ENCODE measurements at regions not wholly inside any gene's neighbourhood (a gene's known extent, or its start where the extent isn't known, plus 50 kb on each side); places are given as distances from the start of the nearest gene placed in this dataset.
A peak's percentile ranks its signal among the peaks of the same experiment; 100 is the strongest.
"Not testable (repeated sequence)": the region's sequence is repeated elsewhere in the genome, so short reads cannot be mapped to it uniquely, and the experiment has no call there.

GRCh38 chr3:40649346-40649745 lies 124.6 kb downstream of the ZNF621 start:
- peak; percentile 6 for DNase-seq

- DNase-seq, result no peak
Observed at GRCh38 chr3:40652072-40652471, 127.3 kb downstream of the ZNF621 start.

- DNase-seq, result peak; percentile 21
Observed at GRCh38 chr3:40653001-40653400, 128.2 kb downstream of the ZNF621 start.

GRCh38 chr3:40653878-40654277 lies 129.1 kb downstream of the ZNF621 start:
- DNase-seq, result no peak

GRCh38 chr3:40655551-40655950 lies 130.8 kb downstream of the ZNF621 start:
- DNase-seq, result no peak

DNA sequence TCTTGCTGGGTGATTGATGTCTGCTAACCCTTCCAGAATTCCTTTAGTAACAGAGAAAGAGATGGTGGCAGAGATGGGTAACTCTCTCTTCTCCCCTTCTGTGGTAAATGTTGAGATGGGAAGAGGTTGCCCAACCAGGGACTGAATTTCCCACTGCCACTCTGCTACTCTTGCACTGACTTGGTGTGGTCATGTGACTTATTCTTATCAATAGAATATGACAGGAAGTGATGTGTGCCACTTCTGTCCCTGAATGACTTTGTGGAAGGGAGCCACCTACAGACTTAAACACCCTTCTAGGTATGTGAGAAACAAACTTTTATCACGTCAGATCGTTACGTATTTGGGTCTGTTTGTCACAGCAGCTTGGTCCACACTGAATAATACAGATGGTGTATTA lies 132.9 kb downstream of the ZNF621 start:
- peak; percentile 20 for DNase-seq

GRCh38 chr3:40658305-40658704 lies 133.5 kb downstream of the ZNF621 start:
- DNase-seq, result no peak

GRCh38 chr3:40660554-40660953 lies 135.8 kb downstream of the ZNF621 start:
- DNase-seq, result peak; percentile 29

- no peak for DNase-seq
Observed at GRCh38 chr3:40661284-40661683, 136.5 kb downstream of the ZNF621 start.

DNA sequence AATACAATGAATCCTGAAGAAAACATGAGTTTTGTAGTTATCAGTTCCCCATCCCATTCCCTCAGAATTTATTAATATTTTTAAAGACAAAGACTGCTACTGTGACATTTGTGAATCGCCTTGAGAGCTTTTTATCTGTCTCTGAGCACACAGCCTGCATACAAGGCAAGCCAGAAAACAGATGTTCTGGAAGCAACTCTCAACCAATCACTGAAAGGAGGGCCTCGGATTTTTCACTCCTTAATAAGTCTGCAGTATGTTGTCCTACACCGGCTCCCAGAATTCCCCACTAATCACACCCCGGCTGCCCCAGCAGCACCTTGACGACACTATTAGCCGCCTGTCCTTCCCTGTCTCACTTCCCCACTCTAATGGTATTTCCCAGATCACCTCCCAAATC lies 138.5 kb downstream of the ZNF621 start:
- no peak for DNase-seq

DNA sequence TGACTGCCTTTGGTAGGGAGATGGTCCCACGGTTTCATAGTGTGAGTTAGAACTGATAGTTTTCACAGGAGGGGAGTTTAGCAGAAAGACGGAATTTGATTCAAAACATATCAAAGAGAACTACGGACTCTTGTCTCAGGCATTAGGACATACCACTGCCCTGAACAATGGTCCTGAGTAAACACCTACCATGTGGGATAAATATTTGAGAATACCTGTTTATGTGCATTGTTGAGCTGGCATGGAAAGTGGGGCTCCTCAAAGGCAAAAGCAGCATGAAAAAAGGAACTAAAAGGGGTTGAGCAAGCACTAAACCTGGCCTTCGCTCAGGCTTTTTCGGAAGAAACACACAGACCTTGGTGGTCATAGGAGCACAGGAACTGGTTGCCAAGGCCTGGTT lies 144.4 kb downstream of the ZNF621 start:
- DNase-seq, result no peak

GRCh38 chr3:40672861-40673260 lies 148.1 kb downstream of the ZNF621 start:
- DNase-seq, result no peak

DNA sequence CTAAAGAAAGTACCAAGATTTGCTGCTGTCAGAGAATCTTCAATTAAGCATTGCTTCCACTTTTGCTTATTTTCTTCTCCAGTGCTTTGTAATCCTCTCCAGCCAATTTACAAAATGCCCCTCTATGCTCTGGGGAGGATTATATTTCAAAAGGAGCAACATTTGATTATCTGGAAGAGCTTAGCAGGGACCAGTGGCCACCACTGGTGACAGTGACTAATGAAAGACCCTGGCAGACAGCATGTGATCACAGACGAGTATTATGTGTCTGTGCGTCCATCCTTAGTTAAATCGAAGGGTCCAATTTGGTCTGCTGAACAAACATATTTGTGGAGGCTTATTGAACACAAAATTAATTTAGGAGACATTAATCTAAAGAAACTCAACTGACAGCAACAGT lies 152.6 kb downstream of the ZNF621 start:
- DNase-seq, result no peak

DNA sequence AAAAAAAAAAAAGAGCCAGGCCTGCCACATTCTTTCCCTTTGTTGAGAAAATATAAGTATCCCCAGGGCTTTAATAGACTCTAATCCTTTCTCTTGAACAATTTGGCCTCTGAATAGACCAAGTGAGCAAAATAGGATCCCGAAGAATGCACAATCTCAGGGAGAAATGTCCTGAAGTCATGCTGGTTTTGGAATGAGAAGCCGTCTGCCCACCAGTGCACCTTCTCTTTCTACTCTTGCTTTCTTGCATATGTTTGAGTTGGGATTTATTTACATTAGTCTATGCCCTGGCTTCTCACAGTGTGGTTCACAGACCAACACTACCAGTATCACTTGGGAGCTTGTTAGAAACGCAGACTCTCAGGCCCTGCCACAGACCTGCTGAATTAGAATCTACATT lies 153.0 kb downstream of the ZNF621 start:
- DNase-seq, result no peak

GRCh38 chr3:40679290-40679689 lies 154.5 kb downstream of the ZNF621 start:
- peak; percentile 57 for DNase-seq

DNA sequence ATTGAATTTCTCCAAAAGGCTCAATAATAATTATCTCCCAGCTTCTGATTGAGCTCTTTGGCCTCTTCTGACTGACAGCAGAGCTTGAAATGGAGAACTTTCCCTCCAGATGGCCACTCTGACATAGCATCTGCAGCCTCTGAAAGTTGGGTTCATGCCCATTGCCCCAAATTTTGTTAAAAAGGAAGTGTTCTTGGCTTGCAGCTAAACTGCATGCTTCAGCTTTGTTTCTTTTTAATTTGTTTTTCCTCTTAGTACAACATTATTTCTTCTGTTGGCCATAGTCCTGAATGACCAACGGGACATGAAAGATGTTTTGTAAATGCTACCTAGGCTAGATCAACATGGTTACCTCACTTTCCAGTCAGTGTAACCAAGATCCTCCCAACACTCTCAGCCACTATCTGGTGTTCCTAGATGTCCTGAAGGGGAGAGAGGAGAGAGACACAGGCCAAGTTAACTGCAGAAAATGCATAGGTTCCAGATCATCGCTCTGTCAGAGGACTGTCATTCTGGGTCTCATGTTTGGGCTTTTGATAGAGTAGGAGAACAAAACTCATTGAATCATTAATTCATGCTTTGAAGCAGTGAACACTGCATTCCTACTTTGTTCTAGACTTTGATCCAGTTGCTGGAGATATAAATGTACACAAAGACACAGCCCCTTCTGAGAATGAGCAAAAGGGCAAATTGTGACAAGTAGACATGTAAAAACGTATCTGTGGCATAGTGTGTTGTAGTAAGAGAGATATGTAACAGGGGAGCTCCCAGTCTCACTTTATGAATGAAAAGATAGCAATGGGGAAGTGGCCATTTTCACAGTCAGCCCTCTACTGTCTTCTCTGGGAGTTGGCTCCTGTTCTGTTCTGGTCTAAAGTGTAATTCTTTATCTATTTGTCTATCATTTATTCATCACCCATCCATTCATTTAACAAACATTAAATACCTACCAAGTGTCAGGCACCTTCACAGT lies 156.2 kb downstream of the ZNF621 start:
- DNase-seq, result peak; percentile 64

DNA sequence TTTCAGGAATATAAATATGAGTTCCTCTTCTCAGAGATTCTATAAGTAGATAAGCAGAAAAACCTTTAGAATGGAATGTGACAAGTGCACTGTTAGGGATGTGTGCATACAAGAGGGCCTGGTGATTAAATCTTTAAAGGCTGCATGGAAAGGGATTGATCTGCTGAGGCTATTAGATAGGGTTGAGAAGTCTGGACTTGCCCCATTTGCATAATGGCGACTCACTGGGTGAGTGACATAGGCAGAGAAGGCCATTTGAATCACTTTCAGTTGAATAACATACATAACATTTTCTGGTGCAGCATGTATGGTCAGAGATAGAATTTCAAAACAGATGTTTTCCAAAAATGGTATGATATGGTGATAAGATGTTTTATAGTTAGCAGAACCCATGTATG lies 156.9 kb downstream of the ZNF621 start:
- peak; percentile 64 for DNase-seq

GRCh38 chr3:40689837-40690236 lies 165.1 kb downstream of the ZNF621 start:
- DNase-seq, result no peak

- peak; percentile 2 for DNase-seq
Observed at GRCh38 chr3:40690749-40691451, 166.1 kb downstream of the ZNF621 start.

- no peak for DNase-seq
Observed at GRCh38 chr3:40691452-40691861, 166.7 kb downstream of the ZNF621 start.

GRCh38 chr3:40695848-40696247 lies 171.1 kb downstream of the ZNF621 start:
- no peak for DNase-seq

DNA sequence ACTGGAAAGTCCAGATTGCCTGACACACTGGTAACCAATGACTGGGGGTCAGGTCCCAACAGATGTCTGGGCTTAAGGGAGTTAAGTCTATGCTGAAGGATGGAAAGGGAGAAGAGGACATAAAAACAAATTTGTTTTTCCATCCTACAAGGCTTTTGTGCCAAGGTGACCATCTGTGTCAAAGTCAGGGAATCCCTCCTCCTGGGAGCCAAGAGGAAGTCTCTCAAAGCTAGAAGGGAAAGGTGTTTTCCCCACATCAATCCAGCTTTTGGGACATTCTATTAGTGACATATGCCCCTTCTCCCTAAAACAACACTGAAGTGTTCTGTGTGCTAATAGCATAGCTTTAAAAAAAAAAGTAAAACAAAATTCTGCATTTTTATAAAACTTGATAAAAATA lies 173.9 kb downstream of the ZNF621 start:
- DNase-seq, result not testable (repeated sequence)

- peak; percentile 5 for DNase-seq
Observed at GRCh38 chr3:40701016-40701588, 176.3 kb downstream of the ZNF621 start.

- DNase-seq, result no peak
Observed at GRCh38 chr3:40704224-40704623, 179.5 kb downstream of the ZNF621 start.
